ENCODE measurements at regions not wholly inside any gene's neighbourhood (a gene's known extent, or its start where the extent isn't known, plus 50 kb on each side); places are given as distances from the start of the nearest gene placed in this dataset.

DNA sequence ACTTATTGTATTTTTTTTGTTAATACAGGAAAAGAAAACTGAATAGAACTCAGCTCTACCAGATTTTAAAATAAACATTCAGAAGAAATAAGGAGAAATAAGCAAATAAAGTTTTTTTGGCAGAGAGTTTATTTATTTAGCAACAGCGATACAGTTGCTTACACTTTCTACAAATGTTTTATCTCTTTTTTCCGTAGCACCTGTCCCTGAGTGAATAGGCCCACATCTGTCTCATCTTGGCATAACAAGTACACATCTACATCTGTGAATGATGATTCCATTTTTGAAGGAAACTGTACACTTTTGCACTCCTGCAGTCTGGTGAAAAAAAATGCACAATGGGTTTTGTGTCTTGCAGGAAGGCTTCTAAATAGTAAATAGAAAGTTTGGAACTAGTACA is 783.6 kb upstream of the ZEB2 start:
- no peak for DNase-seq (ENCODE audit: low read depth, low spot score)

- DNase-seq (ENCODE audit: low read depth, low spot score) = no peak
Observed at GRCh38 chr2:145302886-145303285, 783.0 kb upstream of the ZEB2 start.

- no peak for DNase-seq (ENCODE audit: low read depth, low spot score)
Observed at GRCh38 chr2:145302451-145302850, 782.5 kb upstream of the ZEB2 start.

DNA sequence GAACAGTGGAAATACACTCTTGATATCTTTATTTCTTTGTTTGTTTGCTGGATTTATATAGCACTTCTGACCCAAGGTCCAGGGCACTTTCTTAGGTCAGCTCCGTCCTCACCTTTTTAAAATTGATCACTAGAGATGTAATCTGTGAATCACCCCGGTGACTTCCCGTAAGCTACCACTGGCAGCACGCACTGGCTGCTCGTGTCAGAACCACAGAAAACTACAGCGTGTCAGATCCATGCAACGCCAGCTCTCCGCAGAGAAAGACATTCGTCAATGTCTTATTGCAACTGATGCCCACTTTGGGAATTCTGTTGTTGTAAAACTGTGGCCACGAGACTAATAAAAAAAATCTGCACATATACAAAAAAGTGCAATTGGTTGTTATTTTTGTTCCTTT is 779.4 kb upstream of the ZEB2 start:
- DNase-seq (ENCODE audit: low read depth, low spot score) = no peak

GRCh38 chr2:145292166-145292565 is 772.2 kb upstream of the ZEB2 start:
- DNase-seq (ENCODE audit: low read depth, low spot score) = no peak

GRCh38 chr2:145290986-145291385 is 771.1 kb upstream of the ZEB2 start:
- no peak for DNase-seq (ENCODE audit: low read depth, low spot score)

- peak; percentile 13 for DNase-seq (ENCODE audit: low read depth, low spot score)
Observed at GRCh38 chr2:145289946-145290345, 770.0 kb upstream of the ZEB2 start.

- DNase-seq (ENCODE audit: low read depth, low spot score) = peak; percentile 6
Observed at GRCh38 chr2:145288650-145289496, 769.0 kb upstream of the ZEB2 start.

- peak; percentile 20 for DNase-seq (ENCODE audit: low read depth, low spot score)
Observed at GRCh38 chr2:145287736-145288135, 767.8 kb upstream of the ZEB2 start.

DNA sequence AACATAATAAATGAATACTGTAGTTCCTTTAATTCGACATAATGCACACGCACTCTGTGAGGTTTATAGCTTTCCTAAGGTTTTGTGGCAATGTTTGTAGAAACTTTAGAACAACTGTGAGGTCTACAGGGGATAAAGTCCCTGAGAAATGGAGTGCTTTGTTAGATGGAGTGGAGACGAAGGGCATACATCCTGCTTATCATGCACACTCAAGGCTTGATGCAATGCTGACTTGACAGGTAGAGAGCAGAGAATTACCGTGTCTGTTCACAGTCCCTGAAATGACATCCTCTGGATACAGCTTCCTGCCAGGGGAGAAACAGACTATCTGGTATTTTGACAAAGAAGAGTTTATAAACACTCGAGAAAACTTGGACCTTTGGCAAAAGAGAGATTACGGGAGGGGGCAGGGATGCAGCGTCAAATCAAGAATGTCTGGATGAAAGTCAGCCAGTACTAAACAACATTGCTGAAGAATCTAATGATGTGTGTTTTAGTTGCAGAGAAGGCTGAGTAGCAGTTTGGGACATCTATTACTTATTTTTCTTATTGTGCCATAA is 766.9 kb upstream of the ZEB2 start:
- DNase-seq (ENCODE audit: low read depth, low spot score) = no peak

DNA sequence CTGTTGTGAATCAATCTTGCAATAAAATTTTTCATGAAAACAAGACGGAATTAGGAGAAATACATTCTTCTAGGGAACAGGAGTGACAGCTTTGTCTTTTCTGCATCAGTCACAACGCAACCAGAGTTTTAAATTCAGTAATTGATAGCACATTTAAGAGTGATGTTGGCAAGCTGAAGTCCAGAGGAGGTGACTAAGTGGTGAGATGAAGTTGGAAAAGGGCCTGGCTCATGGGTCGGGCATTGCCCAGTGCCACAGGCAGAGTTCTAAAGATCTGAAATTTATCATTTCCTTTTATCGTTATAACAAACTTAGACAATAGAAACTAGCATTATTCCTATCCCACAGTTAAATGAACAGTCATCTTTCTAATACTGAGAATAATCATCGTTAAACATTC is 764.6 kb upstream of the ZEB2 start:
- no peak for DNase-seq (ENCODE audit: low read depth, low spot score)

- DNase-seq (ENCODE audit: low read depth, low spot score) = no peak
Observed at GRCh38 chr2:145283131-145283530, 763.2 kb upstream of the ZEB2 start.

DNA sequence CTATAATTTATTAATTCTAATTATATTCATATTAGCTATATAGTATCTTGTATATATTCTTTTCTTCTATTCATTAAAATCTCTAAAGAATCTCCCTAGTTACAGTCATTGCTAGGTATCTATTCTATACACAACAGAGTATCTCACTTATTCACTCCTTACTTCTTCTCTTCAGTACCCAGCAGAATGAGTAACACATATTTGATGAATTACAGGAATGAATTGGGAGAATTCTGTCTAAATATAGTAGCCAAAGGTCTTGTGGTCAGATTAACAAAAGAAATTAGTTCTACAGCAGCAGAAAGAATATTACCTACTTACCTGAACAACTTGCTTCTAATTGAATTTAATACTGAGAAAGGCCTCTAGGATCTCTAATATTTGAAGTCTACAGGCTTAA is 758.0 kb upstream of the ZEB2 start:
- peak; percentile 27 for DNase-seq (ENCODE audit: low read depth, low spot score)

DNA sequence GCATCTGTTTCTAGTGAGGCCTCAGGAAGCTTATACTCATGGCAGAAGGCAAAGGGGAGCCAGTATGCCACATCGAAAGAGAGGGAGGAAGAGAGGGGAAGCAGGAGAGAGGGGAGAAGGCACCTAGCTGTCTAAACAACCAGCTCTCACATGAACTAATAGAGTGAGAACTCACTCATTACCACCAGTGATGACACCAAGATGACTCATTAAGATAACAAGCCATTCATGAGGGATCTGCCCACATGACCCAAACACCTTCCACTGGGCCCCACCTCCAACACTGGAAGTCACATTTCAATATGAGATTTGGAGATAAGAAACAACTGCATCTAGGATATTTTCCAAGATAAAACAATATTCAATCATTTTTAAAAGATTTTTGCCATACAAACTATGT is 753.9 kb upstream of the ZEB2 start:
- no peak for DNase-seq (ENCODE audit: low read depth, low spot score)

DNA sequence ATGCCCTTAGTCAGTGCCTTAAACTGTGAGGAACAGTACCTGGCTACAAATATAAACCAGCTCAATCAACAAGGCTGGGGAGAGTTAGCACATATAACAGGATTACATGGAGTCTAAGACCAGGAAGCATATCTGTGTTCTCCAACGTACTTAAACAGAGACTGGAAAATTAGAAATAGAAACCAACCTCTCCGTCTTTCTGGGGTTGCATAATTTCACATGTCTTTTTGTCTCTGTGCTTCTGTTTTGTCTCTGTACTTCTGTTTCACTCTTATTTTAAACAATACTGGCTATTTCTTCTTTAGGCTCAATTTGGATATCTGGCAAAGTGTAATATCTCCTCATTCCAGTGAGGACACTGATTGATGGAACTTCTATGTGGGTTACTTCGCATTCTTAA is 749.0 kb upstream of the ZEB2 start:
- no peak for DNase-seq (ENCODE audit: low read depth, low spot score)

- DNase-seq (ENCODE audit: low read depth, low spot score) = no peak
Observed at GRCh38 chr2:145267451-145267850, 747.5 kb upstream of the ZEB2 start.

- no peak for DNase-seq (ENCODE audit: low read depth, low spot score)
Observed at GRCh38 chr2:145265244-145265643, 745.3 kb upstream of the ZEB2 start.

GRCh38 chr2:145260674-145261073 is 740.8 kb upstream of the ZEB2 start:
- DNase-seq (ENCODE audit: low read depth, low spot score) = no peak

GRCh38 chr2:145260081-145260480 is 740.2 kb upstream of the ZEB2 start:
- DNase-seq (ENCODE audit: low read depth, low spot score) = peak; percentile 14

- DNase-seq (ENCODE audit: low read depth, low spot score) = peak; percentile 75
Observed at GRCh38 chr2:145258903-145259579, 739.1 kb upstream of the ZEB2 start.

GRCh38 chr2:145257931-145258330 is 738.0 kb upstream of the ZEB2 start:
- DNase-seq (ENCODE audit: low read depth, low spot score) = no peak

- no peak for DNase-seq (ENCODE audit: low read depth, low spot score)
Observed at GRCh38 chr2:145256551-145256950, 736.6 kb upstream of the ZEB2 start.

DNA sequence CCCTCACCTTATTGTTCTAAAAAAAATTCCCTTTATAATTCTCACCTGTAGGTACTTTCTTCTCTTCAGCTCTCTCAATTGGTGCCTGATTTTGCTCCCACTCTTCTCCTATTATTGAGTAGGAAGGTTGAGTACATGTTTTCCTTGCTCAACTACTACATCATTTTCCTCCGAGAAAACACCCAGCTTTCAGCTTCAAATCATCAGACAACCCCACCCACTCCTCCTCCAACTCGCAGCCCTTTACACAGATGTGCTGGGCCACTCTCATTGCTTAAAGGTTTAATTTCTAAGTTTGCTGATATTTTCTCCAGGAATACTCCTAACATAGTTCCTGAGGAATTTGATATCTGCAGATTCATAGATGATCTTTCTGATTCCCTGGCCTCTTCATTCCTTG is 734.4 kb upstream of the ZEB2 start:
- DNase-seq (ENCODE audit: low read depth, low spot score) = no peak

Data from astrocyte of the hippocampus (primary cell).